Ishikawa (cell line): ENCODE measurements at regions not wholly inside any gene's neighbourhood (a gene's known extent, or its start where the extent isn't known, plus 50 kb on each side); places are given as distances from the start of the nearest gene placed in this dataset.

ENCODE experiments used
- CEBPB ChIP-seq: IDR thresholded peaks from 2 replicates; pipeline ENCODE4 v1.6.1; 2012
- CREB1 ChIP-seq: IDR thresholded peaks from 2 replicates; pipeline ENCODE4 v1.6.1; 2012; ENCODE audit warnings: low read depth
- EGR1 ChIP-seq: IDR thresholded peaks from 2 replicates; pipeline ENCODE4 v1.6.1; 2012
- EP300 ChIP-seq: IDR thresholded peaks from 2 replicates; pipeline ENCODE4 v1.6.1; 2012; ENCODE audit warnings: borderline replicate concordance
- FOXM1 ChIP-seq: IDR thresholded peaks from 2 replicates; pipeline ENCODE4 v1.6.1; 2012; ENCODE audit warnings: low read depth, borderline replicate concordance
- MAX ChIP-seq: IDR thresholded peaks from 2 replicates; pipeline ENCODE4 v1.6.1; 2012
- NFIC ChIP-seq: IDR thresholded peaks from 2 replicates; pipeline ENCODE4 v1.6.1; 2012
- RAD21 ChIP-seq: IDR thresholded peaks from 2 replicates; pipeline ENCODE4 v1.6.1; 2012; ENCODE audit warnings: low read depth
- REST ChIP-seq: IDR thresholded peaks from 2 replicates; pipeline ENCODE4 v1.6.1; 2012; ENCODE audit warnings: low read depth, mild to moderate bottlenecking
- TAF1 ChIP-seq: IDR thresholded peaks from 2 replicates; pipeline ENCODE4 v1.6.1; 2012; ENCODE audit warnings: low read depth, mild to moderate bottlenecking
- TCF12 ChIP-seq: IDR thresholded peaks from 2 replicates; pipeline ENCODE4 v1.6.1; 2012; ENCODE audit warnings: low read depth
- TEAD4 ChIP-seq: IDR thresholded peaks from 2 replicates; pipeline ENCODE4 v1.6.1; 2012
- USF1 ChIP-seq: IDR thresholded peaks from 2 replicates; pipeline ENCODE4 v1.6.1; 2012
- YY1 ChIP-seq: IDR thresholded peaks from 2 replicates; pipeline ENCODE4 v1.6.1; 2012; ENCODE audit warnings: low read depth
- ZBTB7A ChIP-seq: IDR thresholded peaks from 2 replicates; pipeline ENCODE4 v1.6.1; 2012; ENCODE audit warnings: low read depth

GRCh38 chr2:23026671-23027070, 358.3 kb upstream of the KLHL29 start:
- no peak for TF ChIP-seq USF1
- no peak for TF ChIP-seq NFIC
- TF ChIP-seq RAD21: no peak
- TF ChIP-seq FOXM1: no peak
- TF ChIP-seq TAF1: no peak
- no peak for TF ChIP-seq ZBTB7A
- no peak for TF ChIP-seq TEAD4
- no peak for TF ChIP-seq EP300
- TF ChIP-seq CREB1: no peak
- TF ChIP-seq EGR1: no peak
- TF ChIP-seq CEBPB: no peak
- TF ChIP-seq YY1: no peak
- no peak for TF ChIP-seq MAX
- no peak for TF ChIP-seq TCF12
- no peak for TF ChIP-seq REST

- no peak for TF ChIP-seq YY1
- no peak for TF ChIP-seq FOXM1
- TF ChIP-seq EGR1: no peak
- no peak for TF ChIP-seq EP300
- TF ChIP-seq CEBPB: no peak
- TF ChIP-seq NFIC: no peak
- no peak for TF ChIP-seq ZBTB7A
- TF ChIP-seq CREB1: no peak
- no peak for TF ChIP-seq MAX
- TF ChIP-seq RAD21: no peak
- TF ChIP-seq TAF1: no peak
- no peak for TF ChIP-seq USF1
- no peak for TF ChIP-seq TCF12
- no peak for TF ChIP-seq REST
- no peak for TF ChIP-seq TEAD4
Measured at GRCh38 chr2:23027396-23027795, 357.6 kb upstream of the KLHL29 start.

- TF ChIP-seq REST (no peak), EGR1 (no peak), TAF1 (no peak), TCF12 (no peak), CREB1 (no peak), MAX (no peak), FOXM1 (no peak), TEAD4 (no peak), RAD21 (no peak), USF1 (no peak), ZBTB7A (no peak), CEBPB (no peak), EP300 (no peak), NFIC (no peak)
Measured at GRCh38 chr2:23028106-23028505, 356.9 kb upstream of the KLHL29 start.

GRCh38 chr2:23029111-23029510, 355.9 kb upstream of the KLHL29 start:
- no peak for TF ChIP-seq REST
- TF ChIP-seq USF1: no peak
- no peak for TF ChIP-seq RAD21
